HEK293T (cell line): ENCODE measurements at regions not wholly inside any gene's neighbourhood (a gene's known extent, or its start where the extent isn't known, plus 50 kb on each side); places are given as distances from the start of the nearest gene placed in this dataset.

Source experiments
- ELF4 ChIP-seq: fragments of 450-650 bp; IDR thresholded peaks from 2 replicates; pipeline ENCODE4 v1.6.1; 2017; ENCODE audit warnings: antibody characterized with exemption
- FOXA1 ChIP-seq: fragments of 450-650 bp; IDR thresholded peaks from 2 replicates; pipeline ENCODE4 v1.6.1; 2016; ENCODE audit warnings: mild to moderate bottlenecking
- FOXK2 ChIP-seq: fragments of 450-650 bp; IDR thresholded peaks from 2 replicates; pipeline ENCODE4 v1.6.1; 2016; ENCODE audit warnings: mild to moderate bottlenecking
- FOXM1 ChIP-seq: fragments of 450-650 bp; IDR thresholded peaks from 2 replicates; pipeline ENCODE4 v1.6.1; 2017; ENCODE audit warnings: mild to moderate bottlenecking, borderline replicate concordance
- L3MBTL2 ChIP-seq: fragments of 450-650 bp; conservative IDR thresholded peaks from 2 replicates; pipeline ENCODE4 v1.6.1; 2016; ENCODE audit warnings: mild to moderate bottlenecking
- LEF1 ChIP-seq: fragments of 450-650 bp; IDR thresholded peaks from 2 replicates; pipeline ENCODE4 v1.6.1; 2017; ENCODE audit warnings: mild to moderate bottlenecking, borderline replicate concordance
- NFRKB ChIP-seq: fragments of 450-650 bp; IDR thresholded peaks from 2 replicates; pipeline ENCODE4 v1.6.1; 2016; ENCODE audit warnings: mild to moderate bottlenecking, moderate library complexity
- SP1 ChIP-seq: fragments of 450-650 bp; IDR thresholded peaks from 2 replicates; pipeline ENCODE4 v1.6.1; 2017

DNA sequence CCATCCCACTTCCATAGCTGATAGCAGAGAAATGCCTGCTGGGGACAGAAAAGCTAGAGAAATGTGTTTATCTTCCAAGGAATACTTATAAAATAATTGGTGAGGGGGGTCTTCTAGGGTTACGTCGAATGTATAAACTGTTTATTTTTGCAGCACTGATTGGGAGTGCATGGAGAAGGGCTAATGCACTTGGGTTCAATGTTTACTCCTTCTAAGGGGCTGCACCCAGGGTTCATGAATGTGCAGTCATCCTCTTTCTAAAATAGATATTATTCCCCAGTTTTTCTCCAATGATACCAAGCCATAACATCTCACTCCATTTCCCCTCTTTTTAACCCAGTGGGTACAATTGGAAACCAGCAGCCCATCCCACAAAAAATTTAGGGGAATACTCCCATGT lies 336.9 kb downstream of the ETS1 start:
- TF ChIP-seq ELF4, result no peak
- no peak for TF ChIP-seq SP1
- no peak for TF ChIP-seq NFRKB
- TF ChIP-seq FOXM1, result no peak
- no peak for TF ChIP-seq FOXA1
- TF ChIP-seq FOXK2, result no peak
- no peak for TF ChIP-seq L3MBTL2
- no peak for TF ChIP-seq LEF1
